ENCODE measurements at regions not wholly inside any gene's neighbourhood (a gene's known extent, or its start where the extent isn't known, plus 50 kb on each side); places are given as distances from the start of the nearest gene placed in this dataset.
A peak's percentile ranks its signal among the peaks of the same experiment; 100 is the strongest.

DNA sequence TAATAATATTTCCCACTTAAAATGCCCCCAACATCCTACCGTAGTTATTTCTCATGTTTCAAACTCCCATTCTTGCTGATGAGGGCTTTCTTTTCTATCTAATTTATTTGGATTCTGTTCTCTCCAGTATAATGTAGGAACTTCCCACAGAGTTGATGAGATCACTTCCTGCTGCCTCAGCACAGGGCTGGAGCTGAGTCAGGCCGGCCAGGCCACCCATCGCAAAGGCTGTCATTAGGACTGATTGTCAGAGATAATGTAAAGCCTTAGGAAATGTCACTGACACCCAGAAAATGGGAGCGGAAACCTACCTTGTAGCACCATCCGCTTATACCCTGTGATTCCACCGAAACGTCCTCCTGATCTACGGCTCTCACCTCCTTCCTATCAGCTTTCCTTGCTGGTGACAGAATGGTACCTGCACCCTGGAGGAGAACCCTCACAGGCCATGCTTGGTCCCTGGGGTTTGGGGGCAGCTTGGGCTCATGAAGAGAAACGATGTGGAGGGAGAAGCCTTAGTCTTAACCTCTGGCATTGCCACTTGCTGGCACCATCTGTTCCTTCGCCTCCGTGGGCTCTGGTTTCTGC lies 672.8 kb upstream of the ID2 start:
- DNase-seq (ENCODE audit: low read depth in 1 of 2, low spot score in 1 of 2): no peak
- WGBS (ENCODE audit: missing lambda C conversion rate): 66% methylated on average over 11 of the region's 11 CpGs
- FAIRE-seq: no peak
- POLR2A ChIA-PET: no interaction called here
- H3K27ac ChIP-seq: no peak overlapping the region
- TF ChIP-seq CBX2 (IDR thresholded peaks at IDR 0.05; ENCODE audit: borderline replicate concordance, low read depth): no peak
- no peak for TF ChIP-seq SREBF2 (IDR thresholded peaks at IDR 0.05)
- no peak for TF ChIP-seq GATA3 (IDR thresholded peaks at IDR 0.05; ENCODE audit: borderline replicate concordance)
- no peak for TF ChIP-seq EP300 (IDR thresholded peaks at IDR 0.05)
- TF ChIP-seq, protein P1, sequence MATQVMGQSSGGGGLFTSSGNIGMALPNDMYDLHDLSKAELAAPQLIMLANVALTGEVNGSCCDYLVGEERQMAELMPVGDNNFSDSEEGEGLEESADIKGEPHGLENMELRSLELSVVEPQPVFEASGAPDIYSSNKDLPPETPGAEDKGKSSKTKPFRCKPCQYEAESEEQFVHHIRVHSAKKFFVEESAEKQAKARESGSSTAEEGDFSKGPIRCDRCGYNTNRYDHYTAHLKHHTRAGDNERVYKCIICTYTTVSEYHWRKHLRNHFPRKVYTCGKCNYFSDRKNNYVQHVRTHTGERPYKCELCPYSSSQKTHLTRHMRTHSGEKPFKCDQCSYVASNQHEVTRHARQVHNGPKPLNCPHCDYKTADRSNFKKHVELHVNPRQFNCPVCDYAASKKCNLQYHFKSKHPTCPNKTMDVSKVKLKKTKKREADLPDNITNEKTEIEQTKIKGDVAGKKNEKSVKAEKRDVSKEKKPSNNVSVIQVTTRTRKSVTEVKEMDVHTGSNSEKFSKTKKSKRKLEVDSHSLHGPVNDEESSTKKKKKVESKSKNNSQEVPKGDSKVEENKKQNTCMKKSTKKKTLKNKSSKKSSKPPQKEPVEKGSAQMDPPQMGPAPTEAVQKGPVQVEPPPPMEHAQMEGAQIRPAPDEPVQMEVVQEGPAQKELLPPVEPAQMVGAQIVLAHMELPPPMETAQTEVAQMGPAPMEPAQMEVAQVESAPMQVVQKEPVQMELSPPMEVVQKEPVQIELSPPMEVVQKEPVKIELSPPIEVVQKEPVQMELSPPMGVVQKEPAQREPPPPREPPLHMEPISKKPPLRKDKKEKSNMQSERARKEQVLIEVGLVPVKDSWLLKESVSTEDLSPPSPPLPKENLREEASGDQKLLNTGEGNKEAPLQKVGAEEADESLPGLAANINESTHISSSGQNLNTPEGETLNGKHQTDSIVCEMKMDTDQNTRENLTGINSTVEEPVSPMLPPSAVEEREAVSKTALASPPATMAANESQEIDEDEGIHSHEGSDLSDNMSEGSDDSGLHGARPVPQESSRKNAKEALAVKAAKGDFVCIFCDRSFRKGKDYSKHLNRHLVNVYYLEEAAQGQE (IDR thresholded peaks at IDR 0.05): no peak
- no peak for TF ChIP-seq PHF8 (IDR thresholded peaks at IDR 0.05; ENCODE audit: borderline replicate concordance, low read depth)
- no peak for TF ChIP-seq RNF2 (IDR thresholded peaks at IDR 0.05; ENCODE audit: borderline replicate concordance, low read depth)
- no peak for TF ChIP-seq CHD2 (IDR thresholded peaks at IDR 0.05; ENCODE audit: low read length, partially characterized antibody)
- TF ChIP-seq SMC3 (IDR thresholded peaks at IDR 0.05): no peak
- TF ChIP-seq MAZ (IDR thresholded peaks at IDR 0.05; ENCODE audit: borderline replicate concordance, low read depth, low read length): no peak
- TF ChIP-seq MAFK (IDR thresholded peaks at IDR 0.05; ENCODE audit: partially characterized antibody): no peak
- no peak for TF ChIP-seq RFX5 (IDR thresholded peaks at IDR 0.05)
- no peak for TF ChIP-seq ESRRA (IDR thresholded peaks at IDR 0.05; ENCODE audit: borderline replicate concordance, low read length)
- TF ChIP-seq, protein P2, sequence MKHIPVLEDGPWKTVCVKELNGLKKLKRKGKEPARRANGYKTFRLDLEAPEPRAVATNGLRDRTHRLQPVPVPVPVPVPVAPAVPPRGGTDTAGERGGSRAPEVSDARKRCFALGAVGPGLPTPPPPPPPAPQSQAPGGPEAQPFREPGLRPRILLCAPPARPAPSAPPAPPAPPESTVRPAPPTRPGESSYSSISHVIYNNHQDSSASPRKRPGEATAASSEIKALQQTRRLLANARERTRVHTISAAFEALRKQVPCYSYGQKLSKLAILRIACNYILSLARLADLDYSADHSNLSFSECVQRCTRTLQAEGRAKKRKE (CRISPR knock-in tag; IDR thresholded peaks at IDR 0.05; ENCODE audit: low read depth): no peak
- TF ChIP-seq MYC (IDR thresholded peaks at IDR 0.05; ENCODE audit: borderline replicate concordance, low read length): no peak
- no peak for ATAC-seq
- CTCF ChIA-PET: interaction anchor here (1.5 kb wide), 1 partner anchor 17 kb away, joined by 3 read pairs; no protein-coding TSS in a partner anchor
- H3K4me3 ChIP-seq: no peak overlapping the region
- H3K4me2 ChIP-seq: no peak overlapping the region
- H3K9me3 ChIP-seq: no peaks in the 10 kb centered on the region
- H3K4me1 ChIP-seq: peaks cover 7% of the 10 kb centered on the region; the same call in 2 of the 3 replicates

DNA sequence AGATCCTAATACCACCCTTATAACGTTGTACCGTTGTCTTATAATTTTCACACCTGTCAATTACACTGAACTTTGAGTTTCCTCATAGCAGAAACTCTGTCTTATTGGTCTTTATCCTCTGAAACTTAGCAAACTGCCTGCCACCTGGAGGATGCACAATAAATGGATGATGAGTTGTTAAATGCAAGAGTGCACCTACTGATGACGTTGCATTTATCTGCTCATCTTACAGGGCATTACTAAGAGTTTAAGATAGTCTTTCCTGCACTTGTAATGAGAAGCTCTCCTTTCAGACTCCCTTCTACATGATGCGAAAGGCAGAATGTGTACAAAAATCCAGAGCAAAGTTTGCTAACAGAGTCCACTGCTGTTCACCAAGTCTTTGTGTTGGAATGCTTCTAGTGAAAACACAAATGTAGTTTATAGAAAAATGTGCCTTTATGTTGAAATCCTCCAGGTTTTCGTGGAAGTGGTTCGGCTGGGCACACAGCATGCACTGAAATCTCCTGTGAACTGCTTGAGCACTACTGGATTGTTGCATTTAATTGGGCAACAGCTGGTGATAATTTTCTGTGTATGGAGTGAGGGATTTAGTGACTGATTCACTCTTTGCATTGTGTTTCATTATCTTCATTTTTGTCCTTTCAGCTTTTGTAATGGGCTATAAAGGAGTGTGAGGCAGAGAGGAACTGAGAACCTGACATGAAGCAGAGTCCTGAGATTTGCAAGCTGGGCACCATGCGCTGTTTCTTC lies 665.8 kb upstream of the ID2 start:
- no peak for FAIRE-seq
- CTCF ChIA-PET: interaction anchor here (0.9 to 2.2 kb wide), 3 partner anchors 10 to 677 kb away, joined by 3 to 7 read pairs (median 4); no protein-coding TSS in a partner anchor
- DNase-seq (ENCODE audit: low read depth in 1 of 2, low spot score in 1 of 2): no peak
- POLR2A ChIA-PET: no interaction called here
- TF ChIP-seq RARB (CRISPR knock-in tag; IDR thresholded peaks at IDR 0.05): no peak
- TF ChIP-seq NFE2L2 (conservative IDR thresholded peaks at IDR 0.05; ENCODE audit: low read length): no peak
- TF ChIP-seq FOXS1 (CRISPR knock-in tag; IDR thresholded peaks at IDR 0.05): no peak
- TF ChIP-seq MAFK (IDR thresholded peaks at IDR 0.05; ENCODE audit: partially characterized antibody): peak; percentile 86
- TF ChIP-seq KDM5A (IDR thresholded peaks at IDR 0.05): no peak
- TF ChIP-seq ESRRA (IDR thresholded peaks at IDR 0.05; ENCODE audit: borderline replicate concordance, low read length): no peak
- TF ChIP-seq JUNB (IDR thresholded peaks at IDR 0.05): no peak
- Histone ChIP-seq H3K4me2 (no peak overlapping the region), H3K9me3 (no peaks in the 10 kb centered on the region), H3K4me1 (no peaks in the 10 kb centered on the region), H3K4me3 (no peak overlapping the region), H3K27ac (no peak overlapping the region)
- ATAC-seq: peak in 1 of 2 experiments; percentile 41; a peak in 1 of 6 replicates
- 30% methylated on average over 7 of the region's 7 CpGs for WGBS (ENCODE audit: missing lambda C conversion rate)
